Pancreas (tissue), 10 donors: ENCODE measurements at regions not wholly inside any gene's neighbourhood (a gene's known extent, or its start where the extent isn't known, plus 50 kb on each side); places are given as distances from the start of the nearest gene placed in this dataset.
A peak's percentile ranks its signal among the peaks of the same experiment; 100 is the strongest.
"Not testable (repeated sequence)": the region's sequence is repeated elsewhere in the genome, so short reads cannot be mapped to it uniquely, and the experiment has no call there.

Source experiments
- ATAC-seq, 4 donors: fragments of 200-7000 bp; cut with Tn5 transposase; one replicate each; pipeline versions ENCODE4 v1.8.0 to v1.9.1; 2020; ENCODE audit warnings: mild to moderate bottlenecking in 4 of 4, moderate library complexity in 4 of 4
- DNase-seq, 6 donors: peaks; one replicate each; pipeline ENCODE4 v3.0.0-alpha.2; 2020
- FAIRE-seq: peaks from 2 replicates; lab custom pipeline; 2012; peaks lifted over from hg19 to GRCh38; lab: Jason Lieb, UNC
- H3K27ac ChIP-seq, 4 donors: fragments of 200-600 bp; sonication (generic); 1 replicate in 3 of 4; 2 replicates in 1 of 4; pipeline versions ENCODE4 v1.5.0 to v1.8.0; 2020
- H3K27me3 ChIP-seq, 4 donors: fragments of 200-600 bp; one replicate each; pipeline ENCODE4 v1.8.0; 2021
- H3K36me3 ChIP-seq, 3 donors: fragments of 200-600 bp; sonication (generic) in 1 of 3; one replicate each; pipeline versions ENCODE4 v1.5.0 to v1.8.0; 2020 to 2021
- H3K4me1 ChIP-seq, 3 donors: fragments of 200-600 bp; one replicate each; pipeline ENCODE4 v1.8.0; 2021
- H3K4me3 ChIP-seq, 4 donors: fragments of 200-600 bp; sonication (generic) in 2 of 4; one replicate each; pipeline versions ENCODE4 v1.5.0 to v1.8.0; 2020 to 2021
- H3K9me3 ChIP-seq, 4 donors: fragments of 200-600 bp; one replicate each; pipeline ENCODE4 v1.8.0; 2021
- WGBS, 2 donors: extraction: QIAGEN DNeasy Blood & Tissue Kit; methylation state at CpG; one replicate each; pipeline ENCODE4 v1.1.7; 2013; 5-methylcytosine and 5-hydroxymethylcytosine counted together
- intact Hi-C, 3 donors: fragments of 100-400 bp; cut with DNase I; formaldehyde crosslinking; loops; one replicate each; pipeline versions ENCODE4 v1.11.1 to v1.14.2; 2022
- TF ChIP-seq, protein P1 (sequence below), 4 donors: fragments of 200-600 bp; sonication (generic) in 3 of 4; IDR thresholded peaks; one replicate each; pipeline versions ENCODE4 v1.5.0 to v1.8.0; 2021; ENCODE audit warnings: antibody characterized with exemption in 4 of 4
- donor health status: healthy with polysubstance abuse.
- donor health status: DM: no; HTN: no; CAD: no; lungs with moderate emphysema.
- donor health status: DM: no; HTN: no; CAD: no.
- donor health status: control.
- donor health status: control.
- donor health status: Bipolar disorder and iron deficiency.
- donor health status: DM: yes; HTN: yes; CAD: no.
- donor health status: DM: no; HTN: no; CAD: no.
- donor health status: DM: no; HTN: no; CAD: no.
- donor health status: DM: yes; HTN: yes; CAD: no.

DNA sequence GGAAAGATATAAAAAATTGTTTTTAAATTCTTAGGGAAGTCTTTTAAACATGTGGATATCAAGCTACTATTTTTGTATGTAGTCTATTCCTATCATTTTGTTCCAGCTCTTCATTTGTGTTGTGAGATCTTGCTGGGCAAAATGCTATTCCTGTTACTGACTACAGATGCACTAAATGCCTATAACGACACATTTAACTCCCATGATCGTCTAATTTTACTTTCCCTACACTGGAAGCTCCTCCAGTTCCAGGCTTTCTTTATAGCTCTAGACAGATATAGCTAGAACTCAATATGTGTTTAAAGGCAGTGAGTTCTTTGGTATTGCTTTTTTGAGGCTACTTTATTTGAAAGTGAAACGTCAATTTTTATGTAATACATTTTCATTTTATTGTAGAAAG is 971.5 kb upstream of the CITED2 start:
- ATAC-seq (no peak), FAIRE-seq (no peak), DNase-seq (no peak)
- Histone ChIP-seq H3K27me3 (no peaks in the 10 kb centered on the region), H3K9me3 (no peaks in the 10 kb centered on the region), H3K27ac (no peak overlapping the region), H3K36me3 (no peaks in the 10 kb centered on the region), H3K4me3 (no peak overlapping the region), H3K4me1 (no peaks in the 10 kb centered on the region)
- TF ChIP-seq, protein P1, sequence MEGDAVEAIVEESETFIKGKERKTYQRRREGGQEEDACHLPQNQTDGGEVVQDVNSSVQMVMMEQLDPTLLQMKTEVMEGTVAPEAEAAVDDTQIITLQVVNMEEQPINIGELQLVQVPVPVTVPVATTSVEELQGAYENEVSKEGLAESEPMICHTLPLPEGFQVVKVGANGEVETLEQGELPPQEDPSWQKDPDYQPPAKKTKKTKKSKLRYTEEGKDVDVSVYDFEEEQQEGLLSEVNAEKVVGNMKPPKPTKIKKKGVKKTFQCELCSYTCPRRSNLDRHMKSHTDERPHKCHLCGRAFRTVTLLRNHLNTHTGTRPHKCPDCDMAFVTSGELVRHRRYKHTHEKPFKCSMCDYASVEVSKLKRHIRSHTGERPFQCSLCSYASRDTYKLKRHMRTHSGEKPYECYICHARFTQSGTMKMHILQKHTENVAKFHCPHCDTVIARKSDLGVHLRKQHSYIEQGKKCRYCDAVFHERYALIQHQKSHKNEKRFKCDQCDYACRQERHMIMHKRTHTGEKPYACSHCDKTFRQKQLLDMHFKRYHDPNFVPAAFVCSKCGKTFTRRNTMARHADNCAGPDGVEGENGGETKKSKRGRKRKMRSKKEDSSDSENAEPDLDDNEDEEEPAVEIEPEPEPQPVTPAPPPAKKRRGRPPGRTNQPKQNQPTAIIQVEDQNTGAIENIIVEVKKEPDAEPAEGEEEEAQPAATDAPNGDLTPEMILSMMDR (IDR thresholded peaks at IDR 0.05), result no peak
- intact Hi-C loops, result no loop called here
- 68 to 75% methylated on average over 3 of the region's 3 CpGs for whole genome bisulfite sequencing, 2 donors

GRCh38 chr6:140344142-140344913 is 969.9 kb upstream of the CITED2 start:
- no peak overlapping the region for H3K4me3 ChIP-seq
- peak in 1 of 4 donors; percentile 19 for ATAC-seq
- H3K9me3 ChIP-seq, result no peaks in the 10 kb centered on the region
- intact Hi-C loops, result no loop called here
- H3K27me3 ChIP-seq, result no peaks in the 10 kb centered on the region
- H3K27ac ChIP-seq, result no peak overlapping the region
- no peaks in the 10 kb centered on the region for H3K4me1 ChIP-seq
- 96 to 98% methylated on average over 1 of the region's 1 CpG for WGBS, 2 donors
- no peak for FAIRE-seq
- no peak for DNase-seq
- H3K36me3 ChIP-seq, result no peaks in the 10 kb centered on the region
- TF ChIP-seq, protein P1 (IDR thresholded peaks at IDR 0.05), result no peak

DNA sequence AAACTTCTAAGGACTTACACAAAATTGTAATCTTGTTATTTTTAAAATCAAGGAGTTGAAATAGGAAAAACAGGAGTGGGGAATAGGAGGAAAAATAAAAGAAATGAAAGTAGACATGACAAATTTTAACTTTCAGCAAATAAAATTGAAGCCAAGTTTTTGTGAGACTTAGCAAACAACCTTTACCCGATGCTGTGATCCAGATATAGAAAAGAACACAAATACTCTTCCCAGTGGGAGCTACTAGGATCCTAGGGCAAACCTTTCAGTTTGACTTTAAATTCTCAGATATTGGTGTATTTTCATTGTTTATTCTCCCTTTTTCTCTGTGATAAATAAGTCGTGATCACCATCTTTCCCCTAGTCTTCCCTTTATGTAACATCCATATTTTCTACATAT is 968.7 kb upstream of the CITED2 start:
- Histone ChIP-seq H3K4me3 (no peak overlapping the region), H3K36me3 (no peaks in the 10 kb centered on the region), H3K4me1 (no peaks in the 10 kb centered on the region), H3K9me3 (no peaks in the 10 kb centered on the region), H3K27me3 (no peaks in the 10 kb centered on the region), H3K27ac (no peak overlapping the region)
- TF ChIP-seq, protein P1 (IDR thresholded peaks at IDR 0.05), result no peak
- WGBS, 2 donors, result 39 to 42% methylated on average over 2 of the region's 2 CpGs
- DNase-seq (no peak), ATAC-seq (no peak), FAIRE-seq (no peak)
- intact Hi-C loops, result no loop called here

- FAIRE-seq (no peak), ATAC-seq (no peak)
- no peak overlapping the region for H3K27ac ChIP-seq
Observed at GRCh38 chr6:140341272-140341671, 966.8 kb upstream of the CITED2 start.

GRCh38 chr6:140340795-140341194 is 966.3 kb upstream of the CITED2 start:
- Histone ChIP-seq H3K9me3 (no peaks in the 10 kb centered on the region), H3K27me3 (no peaks in the 10 kb centered on the region), H3K36me3 (no peaks in the 10 kb centered on the region), H3K4me3 (no peak overlapping the region), H3K27ac (no peak overlapping the region), H3K4me1 (no peaks in the 10 kb centered on the region)
- WGBS, 2 donors, result 74 to 85% methylated on average over 3 of the region's 3 CpGs
- FAIRE-seq (no peak), DNase-seq (no peak), ATAC-seq (no peak)
- TF ChIP-seq, protein P1 (IDR thresholded peaks at IDR 0.05), result no peak
- intact Hi-C loops, result no loop called here

More at GRCh38 chr6:140341272-140341671, 966.8 kb upstream of the CITED2 start:
- no peak for DNase-seq
- H3K9me3 ChIP-seq, result no peaks in the 10 kb centered on the region
- H3K4me3 ChIP-seq, result no peak overlapping the region
- TF ChIP-seq, protein P1 (IDR thresholded peaks at IDR 0.05), result no peak
- no peaks in the 10 kb centered on the region for H3K36me3 ChIP-seq
- H3K4me1 ChIP-seq, result no peaks in the 10 kb centered on the region
- H3K27me3 ChIP-seq, result no peaks in the 10 kb centered on the region
- intact Hi-C loops, result no loop called here

DNA sequence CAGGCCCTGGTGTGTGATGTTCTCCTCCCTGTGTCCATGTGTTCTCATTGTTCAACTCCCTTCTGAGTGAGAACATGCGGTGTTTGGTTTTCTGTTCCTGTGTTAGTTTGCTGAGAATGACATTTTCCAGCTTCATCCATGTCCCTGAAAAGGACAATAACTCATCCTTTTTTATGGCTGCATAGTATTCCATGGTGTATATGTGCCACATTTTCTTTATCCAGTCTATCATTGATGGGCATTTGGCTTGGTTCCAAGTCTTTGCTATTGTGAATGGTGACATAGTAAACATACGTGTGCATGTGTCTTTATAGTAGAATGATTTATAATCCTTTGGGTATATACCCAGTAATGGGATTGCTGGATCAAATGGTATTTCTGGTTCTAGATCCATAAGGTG is 964.6 kb upstream of the CITED2 start:
- 83 to 98% methylated on average over 2 of the region's 2 CpGs for WGBS, 2 donors
- H3K4me1 ChIP-seq, FAIRE-seq: not testable (repeated sequence)

More for the DNA sequence above, 964.6 kb upstream of the CITED2 start:
- intact Hi-C loops, DNase-seq, H3K36me3 ChIP-seq, ATAC-seq, H3K4me3 ChIP-seq, H3K27ac ChIP-seq, H3K27me3 ChIP-seq, H3K9me3 ChIP-seq: not testable (repeated sequence)
